ENCODE measurements at regions not wholly inside any gene's neighbourhood (a gene's known extent, or its start where the extent isn't known, plus 50 kb on each side); places are given as distances from the start of the nearest gene placed in this dataset.

DNA sequence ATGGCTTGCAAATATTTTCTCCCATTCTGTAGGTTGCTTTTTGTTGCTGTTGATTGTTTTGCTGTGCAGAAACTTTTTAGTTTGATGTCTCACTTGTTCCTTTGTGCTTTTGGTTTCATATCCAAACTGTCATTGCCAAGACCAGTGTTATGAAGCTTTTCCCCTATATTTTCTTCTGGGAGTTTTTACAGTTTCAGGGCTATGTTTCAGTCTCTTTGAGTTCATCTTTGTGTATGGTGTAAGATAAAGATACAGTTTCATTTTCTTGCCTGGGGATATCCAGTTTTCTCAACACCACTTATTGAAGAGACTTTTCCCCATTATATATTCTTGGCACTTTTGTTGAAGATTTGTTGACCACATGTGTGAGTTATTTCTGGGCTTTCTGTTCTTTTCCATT lies 139.9 kb downstream of the MRPL57 start:
- POLR2A ChIA-PET = no interaction called here
- no peak for DNase-seq (ENCODE audit: extremely low spot score)
- TF ChIP-seq TARDBP (IDR thresholded peaks at IDR 0.05) (no peak), FOXK2 (IDR thresholded peaks at IDR 0.05) (no peak), CTBP1 (IDR thresholded peaks at IDR 0.05; ENCODE audit: borderline replicate concordance) (no peak)
- CTCF ChIA-PET = no interaction called here

DNA sequence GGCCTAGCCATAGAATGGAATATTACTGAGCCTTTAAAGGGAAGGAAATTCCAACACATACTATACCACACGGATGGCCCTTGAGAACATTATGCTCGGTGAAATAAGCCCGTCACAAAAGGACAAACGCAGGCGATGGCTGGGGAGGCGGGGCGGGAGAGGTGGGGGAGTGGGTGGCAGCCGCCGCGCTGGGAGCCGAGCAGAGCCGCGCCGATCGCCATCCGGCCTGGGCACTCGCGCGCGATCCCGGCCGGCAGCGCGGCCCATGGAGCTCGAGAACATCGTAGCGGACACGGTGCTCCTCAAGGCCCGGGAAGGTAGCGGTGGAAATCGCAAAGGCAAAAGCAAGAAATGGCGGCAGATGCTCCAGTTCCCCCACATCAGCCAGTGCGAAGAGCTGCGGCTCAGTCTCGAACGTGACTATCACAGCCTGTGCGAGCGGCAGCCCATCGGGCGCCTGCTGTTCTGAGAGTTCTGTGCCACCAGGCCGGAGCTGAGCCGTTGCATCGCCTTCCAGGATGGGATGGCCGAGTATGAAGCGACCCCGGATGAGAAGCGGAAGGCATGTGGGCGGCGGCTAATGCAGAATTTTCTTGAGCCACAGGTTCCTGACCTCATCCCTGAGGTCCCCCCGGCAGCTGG lies 140.1 kb downstream of the ZDHHC20 start:
- no peak for DNase-seq (ENCODE audit: extremely low spot score)
- CTCF ChIA-PET = no interaction called here
- POLR2A ChIA-PET = no interaction called here
- TF ChIP-seq FOXM1 (IDR thresholded peaks at IDR 0.05; ENCODE audit: borderline replicate concordance) (no peak), NFRKB (IDR thresholded peaks at IDR 0.05) (no peak), LEF1 (IDR thresholded peaks at IDR 0.05; ENCODE audit: borderline replicate concordance) (no peak), HDGF (IDR thresholded peaks at IDR 0.05; ENCODE audit: borderline replicate concordance) (no peak), FOXA1 (IDR thresholded peaks at IDR 0.05) (no peak), SP1 (IDR thresholded peaks at IDR 0.05) (no peak), TARDBP (IDR thresholded peaks at IDR 0.05) (no peak), CTBP1 (IDR thresholded peaks at IDR 0.05; ENCODE audit: borderline replicate concordance) (no peak), ZNF384 (IDR thresholded peaks at IDR 0.05) (no peak), SUZ12 (IDR thresholded peaks at IDR 0.05) (no peak), L3MBTL2 (conservative IDR thresholded peaks at IDR 0.05) (no peak), FOXK2 (IDR thresholded peaks at IDR 0.05) (no peak), ELF4 (IDR thresholded peaks at IDR 0.05) (no peak), ARNT (IDR thresholded peaks at IDR 0.05) (no peak), BHLHE40 (IDR thresholded peaks at IDR 0.05; ENCODE audit: borderline replicate concordance) (no peak)
- TF ChIP-seq, protein P1, sequence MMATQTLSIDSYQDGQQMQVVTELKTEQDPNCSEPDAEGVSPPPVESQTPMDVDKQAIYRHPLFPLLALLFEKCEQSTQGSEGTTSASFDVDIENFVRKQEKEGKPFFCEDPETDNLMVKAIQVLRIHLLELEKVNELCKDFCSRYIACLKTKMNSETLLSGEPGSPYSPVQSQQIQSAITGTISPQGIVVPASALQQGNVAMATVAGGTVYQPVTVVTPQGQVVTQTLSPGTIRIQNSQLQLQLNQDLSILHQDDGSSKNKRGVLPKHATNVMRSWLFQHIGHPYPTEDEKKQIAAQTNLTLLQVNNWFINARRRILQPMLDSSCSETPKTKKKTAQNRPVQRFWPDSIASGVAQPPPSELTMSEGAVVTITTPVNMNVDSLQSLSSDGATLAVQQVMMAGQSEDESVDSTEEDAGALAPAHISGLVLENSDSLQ (IDR thresholded peaks at IDR 0.05) = no peak

DNA sequence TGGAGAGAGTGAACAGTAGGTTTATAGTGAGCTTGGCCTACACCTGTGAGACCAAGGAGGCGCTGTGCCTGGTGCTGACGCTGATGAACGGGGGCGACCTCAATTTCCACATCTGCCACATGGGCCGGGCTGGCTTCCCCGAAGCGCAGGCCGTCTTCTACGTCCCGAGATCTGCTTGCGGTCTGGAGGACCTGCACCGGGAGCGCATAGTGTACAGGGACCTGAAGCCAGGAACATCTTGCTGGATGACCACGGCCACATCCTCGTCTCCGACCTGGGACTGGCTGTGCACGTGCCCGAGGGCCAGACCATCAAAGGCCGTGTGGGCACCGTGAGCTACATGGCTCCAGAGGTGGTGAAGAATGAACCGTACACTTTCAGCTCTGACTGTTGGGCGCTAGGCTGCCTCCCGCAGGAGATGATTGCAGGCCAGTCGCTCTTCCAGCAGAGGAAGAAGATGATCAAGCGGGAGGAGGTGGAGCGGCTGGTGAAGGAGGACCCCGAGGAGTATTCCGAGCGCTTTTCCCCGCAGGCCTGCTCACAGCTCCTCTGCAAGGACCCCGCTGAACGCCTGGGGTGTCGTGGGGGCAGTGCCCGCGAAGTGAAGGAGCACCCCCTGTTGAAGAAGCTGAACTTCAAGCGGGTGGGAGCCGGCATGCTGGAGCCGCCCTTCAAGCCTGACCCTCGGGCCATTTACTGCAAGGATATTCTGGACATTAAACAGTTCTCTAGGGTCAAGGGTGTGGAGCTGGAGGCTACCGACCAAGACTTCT lies 139.0 kb downstream of the ZDHHC20 start:
- DNase-seq (ENCODE audit: extremely low spot score) = no peak
- CTCF ChIA-PET = no interaction called here
- POLR2A ChIA-PET = no interaction called here
- no peak for TF ChIP-seq ELF4 (IDR thresholded peaks at IDR 0.05)
- TF ChIP-seq FOXK2 (IDR thresholded peaks at IDR 0.05) = no peak
- TF ChIP-seq SUZ12 (IDR thresholded peaks at IDR 0.05) = no peak
- no peak for TF ChIP-seq CTBP1 (IDR thresholded peaks at IDR 0.05; ENCODE audit: borderline replicate concordance)
- TF ChIP-seq SP1 (IDR thresholded peaks at IDR 0.05) = no peak
- TF ChIP-seq L3MBTL2 (conservative IDR thresholded peaks at IDR 0.05) = no peak
- no peak for TF ChIP-seq FOXA1 (IDR thresholded peaks at IDR 0.05)

DNA sequence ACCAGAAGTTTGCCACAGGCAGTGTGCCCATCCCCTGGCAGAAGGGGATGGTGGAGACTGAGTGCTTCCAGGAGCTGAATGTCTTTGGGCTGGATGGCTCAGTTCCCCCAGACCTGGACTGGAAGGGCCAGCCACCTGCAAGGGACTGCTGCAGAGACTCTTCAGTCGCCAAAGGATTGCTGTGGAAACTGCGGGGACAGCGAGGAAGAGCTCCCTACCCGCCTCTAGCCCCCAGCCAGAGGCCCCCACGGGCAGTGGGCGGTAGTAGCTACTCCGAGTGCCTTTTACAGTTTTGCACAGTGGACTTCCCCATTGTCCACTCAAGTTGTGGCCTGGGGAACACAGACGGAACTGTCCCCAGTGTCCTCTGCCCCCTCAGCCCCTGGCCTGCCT lies 138.5 kb downstream of the ZDHHC20 start:
- POLR2A ChIA-PET = no interaction called here
- CTCF ChIA-PET = no interaction called here
- no peak for TF ChIP-seq ELF4 (IDR thresholded peaks at IDR 0.05)
- TF ChIP-seq BHLHE40 (IDR thresholded peaks at IDR 0.05; ENCODE audit: borderline replicate concordance) = no peak
- TF ChIP-seq HDGF (IDR thresholded peaks at IDR 0.05; ENCODE audit: borderline replicate concordance) = no peak
- TF ChIP-seq L3MBTL2 (conservative IDR thresholded peaks at IDR 0.05) = no peak
- TF ChIP-seq SP1 (IDR thresholded peaks at IDR 0.05) = no peak
- TF ChIP-seq, protein P1 (IDR thresholded peaks at IDR 0.05) = no peak
- TF ChIP-seq CTBP1 (IDR thresholded peaks at IDR 0.05; ENCODE audit: borderline replicate concordance) = no peak
- no peak for TF ChIP-seq FOXA1 (IDR thresholded peaks at IDR 0.05)
- TF ChIP-seq NFRKB (IDR thresholded peaks at IDR 0.05) = no peak
- TF ChIP-seq FOXK2 (IDR thresholded peaks at IDR 0.05) = no peak
- no peak for TF ChIP-seq LEF1 (IDR thresholded peaks at IDR 0.05; ENCODE audit: borderline replicate concordance)
- DNase-seq (ENCODE audit: extremely low spot score) = no peak

DNA sequence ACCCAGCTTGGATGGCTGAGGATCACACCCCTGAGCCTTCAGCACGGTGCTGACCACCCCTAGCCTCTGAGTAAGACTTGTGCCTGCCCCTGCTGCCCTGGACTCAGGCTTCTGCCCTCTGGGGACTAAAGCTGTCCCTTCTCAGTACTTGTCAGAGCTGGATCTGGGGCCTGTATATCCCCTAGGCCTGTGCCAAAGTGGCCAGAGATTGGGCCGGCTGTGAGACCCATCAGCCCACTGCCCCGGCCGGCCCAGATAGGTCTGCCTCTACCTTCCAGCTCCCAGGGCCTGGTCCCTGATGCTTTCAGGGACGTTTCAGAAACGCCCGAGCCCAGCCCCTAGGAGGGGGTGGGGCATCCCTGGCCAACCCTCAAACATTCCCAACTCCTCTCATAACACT lies 137.8 kb downstream of the ZDHHC20 start:
- ChIA-PET POLR2A (no interaction called here), CTCF (no interaction called here)
- DNase-seq (ENCODE audit: extremely low spot score) = no peak
- TF ChIP-seq FOXK2 (IDR thresholded peaks at IDR 0.05) = no peak

DNA sequence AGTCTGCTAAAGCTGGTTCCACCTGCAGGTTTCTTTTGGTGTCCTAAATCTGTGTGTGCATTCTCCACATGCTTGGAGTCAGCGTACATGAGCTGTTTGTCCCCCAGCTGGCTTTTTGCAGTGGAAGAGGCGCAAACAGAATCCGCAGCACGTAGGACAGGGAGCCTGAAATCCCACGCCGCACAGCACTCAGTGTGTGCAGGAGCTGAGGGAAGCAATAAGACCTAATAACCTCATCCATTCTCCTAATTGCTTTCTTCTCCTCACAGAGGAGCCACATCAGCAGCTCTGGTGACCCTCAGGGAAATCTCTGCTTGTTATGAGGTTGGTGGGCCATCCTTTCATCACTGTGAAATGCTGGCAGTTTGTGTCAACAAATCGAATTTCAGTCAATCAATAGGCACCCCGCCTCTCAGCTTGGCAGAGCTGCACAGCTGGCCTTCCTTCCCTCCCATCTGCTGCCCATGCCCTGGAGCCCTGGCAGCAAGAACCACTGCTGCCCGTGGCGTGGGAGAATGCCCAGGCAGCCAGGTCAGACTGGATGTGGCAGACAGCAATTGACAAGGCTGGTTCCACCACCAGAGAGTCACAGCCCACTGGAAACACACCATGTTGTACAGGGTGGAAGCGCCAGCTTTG lies 136.7 kb downstream of the ZDHHC20 start:
- ChIA-PET CTCF (no interaction called here), POLR2A (no interaction called here)
- TF ChIP-seq SP1 (IDR thresholded peaks at IDR 0.05) (no peak), FOXM1 (IDR thresholded peaks at IDR 0.05; ENCODE audit: borderline replicate concordance) (no peak), ZNF384 (IDR thresholded peaks at IDR 0.05) (no peak), SUZ12 (IDR thresholded peaks at IDR 0.05) (no peak), FOXA1 (IDR thresholded peaks at IDR 0.05) (no peak), ELF4 (IDR thresholded peaks at IDR 0.05) (no peak), HDGF (IDR thresholded peaks at IDR 0.05; ENCODE audit: borderline replicate concordance) (no peak), CTBP1 (IDR thresholded peaks at IDR 0.05; ENCODE audit: borderline replicate concordance) (no peak), LEF1 (IDR thresholded peaks at IDR 0.05; ENCODE audit: borderline replicate concordance) (no peak), TARDBP (IDR thresholded peaks at IDR 0.05) (no peak), ARNT (IDR thresholded peaks at IDR 0.05) (no peak), BHLHE40 (IDR thresholded peaks at IDR 0.05; ENCODE audit: borderline replicate concordance) (no peak), FOXK2 (IDR thresholded peaks at IDR 0.05) (no peak), L3MBTL2 (conservative IDR thresholded peaks at IDR 0.05) (no peak), NFRKB (IDR thresholded peaks at IDR 0.05) (no peak)
- TF ChIP-seq, protein P1 (IDR thresholded peaks at IDR 0.05) = no peak

More for the DNA sequence above, 136.7 kb downstream of the ZDHHC20 start:
- DNase-seq (ENCODE audit: extremely low spot score) = no peak

Measured in HEK293T (cell line).